ENCODE measurements at regions not wholly inside any gene's neighbourhood (a gene's known extent, or its start where the extent isn't known, plus 50 kb on each side); places are given as distances from the start of the nearest gene placed in this dataset.

DNA sequence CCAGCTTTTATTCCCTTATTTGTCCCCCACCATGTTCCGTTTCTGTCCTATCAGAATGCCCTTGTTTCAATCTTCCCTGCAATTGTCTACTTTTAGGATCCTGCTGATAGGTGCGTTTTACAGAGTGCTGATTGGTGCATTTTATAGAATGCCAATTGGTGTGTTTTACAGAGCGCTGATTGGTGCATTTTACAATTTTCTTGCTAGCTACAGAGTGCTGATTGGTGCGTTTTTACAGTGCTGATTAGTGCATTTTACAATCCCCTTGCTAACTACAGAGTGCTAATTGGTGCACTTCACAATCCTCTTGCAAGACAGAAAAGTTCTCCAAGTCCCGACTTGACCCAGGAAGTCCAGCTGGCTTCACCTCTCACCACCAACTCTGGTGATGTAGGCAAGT is 161.6 kb upstream of the CDYL start:
- no peak for TF ChIP-seq EZH2phosphoT487 (IDR thresholded peaks at IDR 0.05; ENCODE audit: insufficient read depth, low read depth)
- no peak for TF ChIP-seq EZH2 (IDR thresholded peaks at IDR 0.05; ENCODE audit: insufficient read depth, poor library complexity, severe bottlenecking)

All from GM23248 (cell line).